Peyer's patch (tissue), 4 donors: ENCODE measurements at regions not wholly inside any gene's neighbourhood (a gene's known extent, or its start where the extent isn't known, plus 50 kb on each side); places are given as distances from the start of the nearest gene placed in this dataset.

Experiments used
- CTCF ChIP-seq, 6 experiments: fragments of 450-650 bp in 4 of 6; fragments of 200-600 bp in 2 of 6; sonication (generic) in 1 of 6; IDR thresholded peaks; one replicate each; pipeline ENCODE4 v1.5.1; 2017 to 2019; ENCODE audit warnings: antibody characterized with exemption in 6 of 6, mild to moderate bottlenecking in 3 of 6, moderate library complexity in 1 of 6
- POLR2A ChIP-seq, 2 donors: fragments of 450-650 bp; IDR thresholded peaks; one replicate each; pipeline ENCODE4 v1.5.1; 2017; ENCODE audit warnings: antibody characterized with exemption in 2 of 2, mild to moderate bottlenecking in 2 of 2, moderate library complexity in 2 of 2

GRCh38 chr4:156517546-156517945, 454.1 kb downstream of the PDGFC start:
- TF ChIP-seq CTCF (IDR thresholded peaks at IDR 0.05), result no peak
- no peak for TF ChIP-seq POLR2A (IDR thresholded peaks at IDR 0.05)
